H9 (cell line): ENCODE measurements at regions not wholly inside any gene's neighbourhood (a gene's known extent, or its start where the extent isn't known, plus 50 kb on each side); places are given as distances from the start of the nearest gene placed in this dataset.

Experiments
- DNase-seq: peaks from one replicate; pipeline ENCODE4 v3.0.0-alpha.2; 2017
- H2AFZ ChIP-seq: one replicate; pipeline ENCODE4 v1.6.1; 2013; ENCODE audit warnings: mild to moderate bottlenecking, low read length, control low read depth, moderate library complexity
- H2AK5ac ChIP-seq: 2 replicates; pipeline ENCODE4 v1.6.1; 2013; ENCODE audit warnings: low read length, control low read depth, mixed read lengths; ENCODE audit not compliant: insufficient read length
- H2BK120ac ChIP-seq: one replicate; pipeline ENCODE4 v1.6.1; 2013; ENCODE audit warnings: low read depth, mild to moderate bottlenecking, low read length, control low read depth, inconsistent platforms; ENCODE audit not compliant: poor library complexity, severe bottlenecking
- H2BK12ac ChIP-seq: 2 replicates; pipeline ENCODE4 v1.6.1; 2013; ENCODE audit warnings: low read length, control low read depth, mixed read lengths, low read depth; ENCODE audit not compliant: insufficient read length
- H2BK15ac ChIP-seq: 2 replicates; pipeline ENCODE4 v1.6.1; 2013; ENCODE audit warnings: low read depth, low read length, control low read depth
- H2BK20ac ChIP-seq: one replicate; pipeline ENCODE4 v1.6.1; 2013; ENCODE audit warnings: low read depth, mild to moderate bottlenecking, low read length, control low read depth, inconsistent platforms; ENCODE audit not compliant: poor library complexity, severe bottlenecking
- H2BK5ac ChIP-seq: 2 replicates; pipeline ENCODE4 v1.6.1; 2013; ENCODE audit warnings: low read length, control low read depth, mixed read lengths; ENCODE audit not compliant: insufficient read length
- H3K14ac ChIP-seq: 2 replicates; pipeline ENCODE4 v1.6.1; 2013; ENCODE audit warnings: low read length, control low read depth; ENCODE audit not compliant: insufficient read depth
- H3K18ac ChIP-seq: 2 replicates; pipeline ENCODE4 v1.6.1; 2013; ENCODE audit warnings: low read depth, mild to moderate bottlenecking, mixed read lengths, low read length, control low read depth; ENCODE audit not compliant: insufficient read length
- H3K23ac ChIP-seq: 2 replicates; pipeline ENCODE4 v1.6.1; 2013; ENCODE audit warnings: low read length, control low read depth, mixed read lengths, low read depth; ENCODE audit not compliant: insufficient read length
- H3K23me2 ChIP-seq: 2 replicates; pipeline ENCODE4 v1.6.1; 2013; ENCODE audit warnings: low read depth, mild to moderate bottlenecking, mixed read lengths, low read length, control low read depth; ENCODE audit not compliant: insufficient read length, poor library complexity, severe bottlenecking
- H3K27ac ChIP-seq: 2 replicates; pipeline ENCODE4 v1.5.1; 2013; ENCODE audit warnings: low read length, control low read depth, mixed read lengths, low read depth; ENCODE audit not compliant: insufficient read length
- H3K27me3 ChIP-seq: 2 replicates; pipeline ENCODE4 v1.6.1; 2013; ENCODE audit warnings: low read length, control low read depth, inconsistent platforms; ENCODE audit not compliant: insufficient read depth
- H3K4ac ChIP-seq: 2 replicates; pipeline ENCODE4 v1.6.1; 2013; ENCODE audit warnings: low read depth, mild to moderate bottlenecking, control low read depth, inconsistent platforms, low read length, moderate library complexity
- H3K4me1 ChIP-seq: 2 replicates; pipeline ENCODE4 v1.6.1; 2013; ENCODE audit warnings: low read length, control low read depth, inconsistent platforms; ENCODE audit not compliant: insufficient read depth
- H3K4me2 ChIP-seq: 2 replicates; pipeline ENCODE4 v1.6.1; 2013; ENCODE audit warnings: low read length, control low read depth, mixed read lengths; ENCODE audit not compliant: insufficient read length, insufficient read depth
- H3K56ac ChIP-seq: 2 replicates; pipeline ENCODE4 v1.6.1; 2013; ENCODE audit warnings: low read depth, mild to moderate bottlenecking, mixed read lengths, low read length, control low read depth; ENCODE audit not compliant: insufficient read length
- H3K79me1 ChIP-seq: 2 replicates; pipeline ENCODE4 v1.6.1; 2013; ENCODE audit warnings: low read depth, mild to moderate bottlenecking, moderate library complexity, low read length, control low read depth, inconsistent platforms; ENCODE audit not compliant: insufficient read depth, poor library complexity, severe bottlenecking
- H3K79me2 ChIP-seq: 2 replicates; pipeline ENCODE4 v1.6.1; 2013; ENCODE audit warnings: low read length, control low read depth, inconsistent platforms; ENCODE audit not compliant: insufficient read depth
- H3K9ac ChIP-seq: 2 replicates; pipeline ENCODE4 v1.6.1; 2013; ENCODE audit warnings: low read length, control low read depth, mixed read lengths; ENCODE audit not compliant: insufficient read length; ENCODE audit errors: extremely low read depth
- H3K9me3 ChIP-seq: one replicate; pipeline ENCODE4 v1.6.1; 2013; ENCODE audit warnings: low read depth, low read length, inconsistent platforms; ENCODE audit not compliant: control insufficient read depth
- H3T11ph ChIP-seq: one replicate; pipeline ENCODE4 v1.6.1; 2013; ENCODE audit warnings: mild to moderate bottlenecking, low read length, control low read depth, inconsistent platforms
- H4K20me1 ChIP-seq: one replicate; pipeline ENCODE4 v1.6.1; 2013; ENCODE audit not compliant: control insufficient read depth, insufficient read length, insufficient read depth
- H4K5ac ChIP-seq: 2 replicates; pipeline ENCODE4 v1.6.1; 2013; ENCODE audit warnings: low read depth, mild to moderate bottlenecking, mixed read lengths, low read length, control low read depth; ENCODE audit not compliant: insufficient read length
- H4K8ac ChIP-seq: replicated peaks from 2 replicates; pipeline ENCODE4 v1.6.1; 2013; ENCODE audit warnings: low read length, control low read depth, mixed read lengths, low read depth; ENCODE audit not compliant: insufficient read length
- H4K91ac ChIP-seq: 2 replicates; pipeline ENCODE4 v1.6.1; 2013; ENCODE audit warnings: low read depth, mild to moderate bottlenecking, moderate library complexity, mixed read lengths, low read length, control low read depth; ENCODE audit not compliant: insufficient read length
- H3K27ac Mint-ChIP-seq, 3 experiments: 2 replicates in 2 of 3; 3 replicates in 1 of 3; pipeline ENCODE4 v1.8.0; 2020 to 2021; ENCODE audit warnings: mixed read lengths in 3 of 3, mild to moderate bottlenecking in 1 of 3, moderate library complexity in 1 of 3
- H3K27me3 Mint-ChIP-seq: 2 replicates; pipeline ENCODE4 v1.8.0; 2021; ENCODE audit warnings: low read depth, mild to moderate bottlenecking, moderate library complexity, mixed read lengths
- H3K36me3 Mint-ChIP-seq, 3 experiments: 2 replicates in 2 of 3; 3 replicates in 1 of 3; pipeline ENCODE4 v1.8.0; 2020 to 2021; ENCODE audit warnings: low read depth in 3 of 3, mixed read lengths in 3 of 3; ENCODE audit not compliant: insufficient read depth in 1 of 3
- H3K4me1 Mint-ChIP-seq, 2 experiments: 2 replicates each; pipeline ENCODE4 v1.8.0; 2020; ENCODE audit warnings: mixed read lengths in 2 of 2
- H3K4me3 Mint-ChIP-seq, 2 experiments: 2 replicates in 1 of 2; 3 replicates in 1 of 2; pipeline ENCODE4 v1.8.0; 2020 to 2021; ENCODE audit warnings: mild to moderate bottlenecking in 2 of 2, mixed read lengths in 2 of 2, moderate library complexity in 1 of 2
- H3K9me3 Mint-ChIP-seq, 2 experiments: 2 replicates in 1 of 2; 3 replicates in 1 of 2; pipeline ENCODE4 v1.8.0; 2020; ENCODE audit warnings: mild to moderate bottlenecking in 2 of 2, mixed read lengths in 2 of 2, moderate library complexity in 1 of 2
- WGBS: extraction: QIAGEN DNeasy Blood & Tissue Kit; methylation state at CpG from one replicate; pipeline ENCODE4 v1.1.7; 2013; ENCODE audit warnings: missing lambda C conversion rate, low lambda C conversion rate, mixed read lengths; ENCODE audit not compliant: insufficient read length; ENCODE audit errors: extremely low coverage; 5-methylcytosine and 5-hydroxymethylcytosine counted together
- TF ChIP-seq, protein P1 (sequence below): fragments of 200-600 bp; sonication (generic); conservative IDR thresholded peaks from 3 replicates; pipeline ENCODE4 v1.8.0; 2021; ENCODE audit warnings: antibody characterized with exemption, mild to moderate bottlenecking

GRCh38 chr18:6486313-6486712, 71.6 kb upstream of the L3MBTL4 start:
- H3K79me2 ChIP-seq, result no peaks in the 10 kb centered on the region
- no peak overlapping the region for H3K4me2 ChIP-seq
- no peak overlapping the region for H2AK5ac ChIP-seq
- Mint-ChIP-seq H3K36me3 (no peaks in the 10 kb centered on the region), H3K4me3 (no peak overlapping the region), H3K9me3 (no peaks in the 10 kb centered on the region; a peak in 2 of 5 replicates), H3K27me3 (no peaks in the 10 kb centered on the region), H3K27ac (peak overlapping the region in 2 of 3 experiments; percentile 30 to 34; a peak in 2 of 7 replicates), H3K4me1 (peaks cover 49% of the 10 kb centered on the region in 2 experiments)
- H3K4ac ChIP-seq, result no peak overlapping the region
- H2BK5ac ChIP-seq, result no peak overlapping the region
- no peak overlapping the region for H3K14ac ChIP-seq
- no peak overlapping the region for H4K5ac ChIP-seq
- TF ChIP-seq, protein P1, sequence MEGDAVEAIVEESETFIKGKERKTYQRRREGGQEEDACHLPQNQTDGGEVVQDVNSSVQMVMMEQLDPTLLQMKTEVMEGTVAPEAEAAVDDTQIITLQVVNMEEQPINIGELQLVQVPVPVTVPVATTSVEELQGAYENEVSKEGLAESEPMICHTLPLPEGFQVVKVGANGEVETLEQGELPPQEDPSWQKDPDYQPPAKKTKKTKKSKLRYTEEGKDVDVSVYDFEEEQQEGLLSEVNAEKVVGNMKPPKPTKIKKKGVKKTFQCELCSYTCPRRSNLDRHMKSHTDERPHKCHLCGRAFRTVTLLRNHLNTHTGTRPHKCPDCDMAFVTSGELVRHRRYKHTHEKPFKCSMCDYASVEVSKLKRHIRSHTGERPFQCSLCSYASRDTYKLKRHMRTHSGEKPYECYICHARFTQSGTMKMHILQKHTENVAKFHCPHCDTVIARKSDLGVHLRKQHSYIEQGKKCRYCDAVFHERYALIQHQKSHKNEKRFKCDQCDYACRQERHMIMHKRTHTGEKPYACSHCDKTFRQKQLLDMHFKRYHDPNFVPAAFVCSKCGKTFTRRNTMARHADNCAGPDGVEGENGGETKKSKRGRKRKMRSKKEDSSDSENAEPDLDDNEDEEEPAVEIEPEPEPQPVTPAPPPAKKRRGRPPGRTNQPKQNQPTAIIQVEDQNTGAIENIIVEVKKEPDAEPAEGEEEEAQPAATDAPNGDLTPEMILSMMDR, result no peak
- no peak overlapping the region for H2BK15ac ChIP-seq
- H4K20me1 ChIP-seq, result no peaks in the 10 kb centered on the region
- H3T11ph ChIP-seq, result no peak overlapping the region
- H3K9me3 ChIP-seq, result no peaks in the 10 kb centered on the region
- DNase-seq, result no peak
- H3K27ac ChIP-seq, result no peak overlapping the region
- no peak overlapping the region for H2BK120ac ChIP-seq
- no peak overlapping the region for H2BK20ac ChIP-seq
- no peaks in the 10 kb centered on the region for H3K27me3 ChIP-seq
- H3K56ac ChIP-seq, result no peak overlapping the region
- H2BK12ac ChIP-seq, result no peak overlapping the region
- H3K9ac ChIP-seq, result no peak overlapping the region
- no peak overlapping the region for H4K8ac ChIP-seq
- no peak overlapping the region for H3K23ac ChIP-seq
- no peaks in the 10 kb centered on the region for H3K23me2 ChIP-seq
- no peak overlapping the region for H4K91ac ChIP-seq
- H3K18ac ChIP-seq, result no peak overlapping the region
- H3K79me1 ChIP-seq, result no peaks in the 10 kb centered on the region
- peaks cover 4% of the 10 kb centered on the region; the same call in 1 of the 2 replicates for H3K4me1 ChIP-seq
- no CpG with 5 or more reads among the region's 3 CpGs for WGBS
- no peak overlapping the region for H2AFZ ChIP-seq
